ENCODE measurements at regions not wholly inside any gene's neighbourhood (a gene's known extent, or its start where the extent isn't known, plus 50 kb on each side); places are given as distances from the start of the nearest gene placed in this dataset.

DNA sequence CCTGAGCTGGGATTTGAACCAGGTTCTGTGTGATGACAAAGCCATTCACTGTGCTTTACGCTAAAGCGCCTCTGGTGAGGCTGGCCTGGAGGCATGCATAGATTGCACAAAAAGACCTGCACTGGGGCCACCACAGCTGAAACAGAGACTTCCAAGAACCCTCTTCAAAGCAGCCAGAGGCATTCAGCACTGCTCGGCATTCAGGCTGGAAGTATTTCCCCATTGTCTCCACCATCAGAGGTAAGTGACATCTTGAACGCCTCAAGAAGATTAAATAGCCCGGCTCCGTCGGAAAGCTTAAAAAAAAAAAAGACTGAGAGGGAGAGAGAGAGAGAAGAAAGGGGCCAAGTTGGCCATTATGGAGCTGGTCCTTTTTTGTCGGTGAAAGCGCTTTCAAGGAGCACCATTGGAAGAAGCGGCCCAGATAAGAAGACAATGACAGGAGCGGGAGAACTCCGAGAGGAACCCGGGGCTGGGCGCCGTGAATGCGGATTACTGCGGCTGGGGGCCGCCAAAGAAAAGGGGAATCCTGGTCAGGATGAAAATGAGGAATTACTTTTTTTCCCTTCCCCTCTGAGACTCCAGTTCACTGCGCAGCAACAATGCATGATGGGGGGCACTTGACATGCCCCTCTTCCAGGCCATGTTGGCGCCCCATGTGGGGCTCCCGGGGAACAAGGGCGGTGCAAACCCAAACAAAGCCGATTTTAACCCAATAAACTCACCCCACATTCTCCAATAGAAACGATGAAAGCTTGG lies 228.3 kb downstream of the MYCN start:
- no peak for TF ChIP-seq POLR2A (IDR thresholded peaks at IDR 0.05)
- TF ChIP-seq, protein P1, sequence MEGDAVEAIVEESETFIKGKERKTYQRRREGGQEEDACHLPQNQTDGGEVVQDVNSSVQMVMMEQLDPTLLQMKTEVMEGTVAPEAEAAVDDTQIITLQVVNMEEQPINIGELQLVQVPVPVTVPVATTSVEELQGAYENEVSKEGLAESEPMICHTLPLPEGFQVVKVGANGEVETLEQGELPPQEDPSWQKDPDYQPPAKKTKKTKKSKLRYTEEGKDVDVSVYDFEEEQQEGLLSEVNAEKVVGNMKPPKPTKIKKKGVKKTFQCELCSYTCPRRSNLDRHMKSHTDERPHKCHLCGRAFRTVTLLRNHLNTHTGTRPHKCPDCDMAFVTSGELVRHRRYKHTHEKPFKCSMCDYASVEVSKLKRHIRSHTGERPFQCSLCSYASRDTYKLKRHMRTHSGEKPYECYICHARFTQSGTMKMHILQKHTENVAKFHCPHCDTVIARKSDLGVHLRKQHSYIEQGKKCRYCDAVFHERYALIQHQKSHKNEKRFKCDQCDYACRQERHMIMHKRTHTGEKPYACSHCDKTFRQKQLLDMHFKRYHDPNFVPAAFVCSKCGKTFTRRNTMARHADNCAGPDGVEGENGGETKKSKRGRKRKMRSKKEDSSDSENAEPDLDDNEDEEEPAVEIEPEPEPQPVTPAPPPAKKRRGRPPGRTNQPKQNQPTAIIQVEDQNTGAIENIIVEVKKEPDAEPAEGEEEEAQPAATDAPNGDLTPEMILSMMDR (IDR thresholded peaks at IDR 0.05), result no peak
- no peaks in the 10 kb centered on the region for H3K36me3 ChIP-seq
- WGBS, 2 donors, result 85 to 86% methylated on average over 19 to 21 of the region's 24 CpGs
- no peak for DNase-seq
- H3K27me3 ChIP-seq, result peaks cover 0 to 13% (median 0%) of the 10 kb centered on the region in 4 donors
- H3K27ac ChIP-seq, result no peak overlapping the region
- intact Hi-C loops (cut with DNase I), result no loop called here
- H3K4me1 ChIP-seq, result no peaks in the 10 kb centered on the region
- no peak overlapping the region for H3K4me3 ChIP-seq
- H3K9me3 ChIP-seq, result no peaks in the 10 kb centered on the region

DNA sequence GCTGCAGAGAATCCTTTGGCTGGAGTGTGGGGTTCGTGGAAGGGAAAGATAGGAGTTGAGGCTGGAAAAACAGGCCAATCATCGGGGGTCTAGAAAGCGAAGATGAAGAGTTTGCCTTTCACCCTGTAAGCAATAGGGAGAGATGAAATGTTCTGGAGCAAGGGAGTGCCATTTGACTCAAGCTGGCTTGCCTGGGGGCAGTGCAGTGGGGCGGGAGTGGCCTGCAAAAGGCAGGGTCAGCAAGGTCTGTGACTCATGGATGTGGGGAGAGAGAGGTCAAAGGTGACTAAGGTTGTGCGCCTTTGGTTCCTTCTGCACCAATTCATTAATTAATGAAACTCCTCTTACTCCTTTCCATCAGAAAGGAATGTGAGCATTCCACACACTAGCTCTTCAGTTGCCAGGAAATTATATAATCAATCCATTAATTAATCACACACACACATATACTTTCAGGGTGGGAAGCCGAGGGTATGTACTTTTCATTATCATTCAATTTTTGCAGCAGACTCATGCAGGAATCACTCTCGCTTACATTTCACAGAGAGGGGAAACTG lies 227.6 kb downstream of the MYCN start:
- Histone ChIP-seq H3K9me3 (no peaks in the 10 kb centered on the region), H3K27ac (no peak overlapping the region), H3K4me1 (no peaks in the 10 kb centered on the region), H3K36me3 (no peaks in the 10 kb centered on the region), H3K4me3 (no peak overlapping the region), H3K27me3 (peaks cover 0 to 13% (median 0%) of the 10 kb centered on the region in 4 donors)
- WGBS, 2 donors, result 80 to 89% methylated on average over 7 of the region's 7 CpGs
- DNase-seq, result no peak
- intact Hi-C loops (cut with DNase I), result no loop called here
- TF ChIP-seq, protein P1 (IDR thresholded peaks at IDR 0.05), result no peak
- TF ChIP-seq POLR2A (IDR thresholded peaks at IDR 0.05), result no peak

DNA sequence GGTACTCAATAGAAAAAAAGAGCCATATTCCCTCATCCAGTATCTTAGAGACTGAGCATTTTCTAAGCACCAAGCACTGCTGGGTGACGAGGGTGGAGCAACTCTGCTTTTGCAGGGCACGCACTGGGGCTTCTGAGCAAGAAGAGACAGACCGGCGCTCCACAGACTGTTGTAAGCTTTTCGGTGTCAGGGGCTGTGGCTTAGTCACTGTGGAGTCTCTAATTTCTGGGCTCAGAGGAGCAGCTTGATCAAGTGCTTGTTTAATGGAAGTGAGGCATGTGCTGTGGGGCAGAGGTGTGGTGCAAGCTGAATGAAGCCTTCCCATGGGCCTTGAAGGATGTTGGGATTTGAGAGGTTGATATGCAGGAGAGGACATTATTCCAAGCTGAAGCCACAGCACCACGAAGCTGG lies 227.1 kb downstream of the MYCN start:
- Histone ChIP-seq H3K9me3 (no peaks in the 10 kb centered on the region), H3K27ac (no peak overlapping the region), H3K27me3 (peaks cover 0 to 13% (median 0%) of the 10 kb centered on the region in 4 donors), H3K4me1 (no peaks in the 10 kb centered on the region), H3K36me3 (no peaks in the 10 kb centered on the region), H3K4me3 (no peak overlapping the region)
- intact Hi-C loops (cut with DNase I), result no loop called here
- DNase-seq, result no peak
- WGBS, 2 donors, result 89 to 91% methylated on average over 3 to 6 of the region's 6 CpGs
- TF ChIP-seq POLR2A (IDR thresholded peaks at IDR 0.05), result no peak
- TF ChIP-seq, protein P1 (IDR thresholded peaks at IDR 0.05), result no peak

DNA sequence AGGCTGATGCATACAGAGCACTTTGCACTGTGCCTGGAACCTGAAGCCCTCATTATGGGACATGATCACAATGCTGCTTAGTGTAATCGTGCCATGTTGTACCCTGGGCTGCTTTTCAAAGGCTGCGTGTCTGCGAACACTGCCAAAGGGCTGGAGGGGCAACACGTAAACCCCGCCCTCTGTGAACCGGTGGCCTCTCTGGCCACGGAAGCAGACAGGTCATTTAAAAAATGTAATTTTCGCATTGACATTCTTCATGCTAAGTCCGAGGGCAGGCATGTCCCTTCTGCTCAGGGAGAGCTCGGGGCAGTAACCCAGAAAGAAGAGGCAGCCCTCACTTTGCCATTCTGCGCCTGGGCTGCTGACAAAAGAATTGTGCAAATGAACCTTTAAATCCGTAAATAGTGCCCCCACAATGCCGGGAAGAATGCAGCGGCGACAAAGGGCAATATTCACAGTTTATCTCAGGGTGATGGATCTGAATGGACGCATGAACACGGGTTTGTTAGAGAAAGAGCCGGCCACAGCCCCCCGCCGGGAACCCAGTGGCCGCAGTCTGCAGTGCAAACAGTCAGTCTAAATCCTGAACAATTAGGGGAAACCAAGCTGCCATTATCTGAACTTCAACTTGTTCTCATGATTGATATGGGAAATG lies 226.1 kb downstream of the MYCN start:
- H3K4me3 ChIP-seq, result no peak overlapping the region
- WGBS, 2 donors, result 57 to 60% methylated on average over 12 to 17 of the region's 21 CpGs
- no peaks in the 10 kb centered on the region for H3K36me3 ChIP-seq
- intact Hi-C loops (cut with DNase I), result no loop called here
- H3K27ac ChIP-seq, result no peak overlapping the region
- no peak for DNase-seq
- TF ChIP-seq, protein P1 (IDR thresholded peaks at IDR 0.05), result no peak
- no peak for TF ChIP-seq POLR2A (IDR thresholded peaks at IDR 0.05)
- no peaks in the 10 kb centered on the region for H3K9me3 ChIP-seq
- no peaks in the 10 kb centered on the region for H3K4me1 ChIP-seq
- peaks cover 0 to 13% (median 0%) of the 10 kb centered on the region in 4 donors for H3K27me3 ChIP-seq
